Ovary (tissue), 7 donors: ENCODE measurements at regions not wholly inside any gene's neighbourhood (a gene's known extent, or its start where the extent isn't known, plus 50 kb on each side); places are given as distances from the start of the nearest gene placed in this dataset.

Experiments used
- DNase-seq, 5 donors: peaks; one replicate each; pipeline ENCODE4 v3.0.0-alpha.2; 2019 to 2020
- H3K27ac ChIP-seq, 2 donors: fragments of 200-600 bp; one replicate each; pipeline versions ENCODE4 v1.5.1 to v1.8.0; 2019 to 2022
- H3K27me3 ChIP-seq: fragments of 200-600 bp; one replicate; pipeline ENCODE4 v1.8.0; 2022
- H3K36me3 ChIP-seq: fragments of 200-600 bp; sonication (generic); one replicate; pipeline ENCODE4 v1.5.1; 2019
- H3K4me1 ChIP-seq: one replicate; pipeline ENCODE4 v1.8.1; 2013; ENCODE audit warnings: mild to moderate bottlenecking, moderate library complexity; ENCODE audit not compliant: insufficient read depth
- H3K4me3 ChIP-seq: fragments of 200-600 bp; sonication (generic); one replicate; pipeline ENCODE4 v1.5.1; 2017
- H3K9me3 ChIP-seq, 2 donors: fragments of 200-600 bp in 1 of 2; sonication (generic) in 1 of 2; one replicate each; pipeline versions ENCODE4 v1.5.1 to v1.8.1; 2013 to 2019; ENCODE audit warnings: mild to moderate bottlenecking in 1 of 2, moderate library complexity in 1 of 2
- CTCF ChIP-seq, 3 donors: fragments of 450-650 bp in 2 of 3; fragments of 200-600 bp in 1 of 3; IDR thresholded peaks; one replicate each; pipeline versions ENCODE4 v1.5.1 to v1.8.0; 2016 to 2022; ENCODE audit warnings: antibody characterized with exemption in 3 of 3, mild to moderate bottlenecking in 1 of 3
- EP300 ChIP-seq: sonication (generic); formaldehyde crosslinking; IDR thresholded peaks from one replicate; pipeline ENCODE4 v1.6.1; 2017; ENCODE audit warnings: antibody characterized with exemption
- POLR2A ChIP-seq: fragments of 450-650 bp; IDR thresholded peaks from one replicate; pipeline ENCODE4 v1.6.1; 2017; ENCODE audit warnings: antibody characterized with exemption, mild to moderate bottlenecking, moderate library complexity
- WGBS, 3 donors: extraction: QIAGEN DNeasy Blood & Tissue Kit in 1 of 3; methylation state at CpG; one replicate each; pipeline versions ENCODE4 v1.1.5 to v1.1.7; 2013 to 2017; 5-methylcytosine and 5-hydroxymethylcytosine counted together
- intact Hi-C, 4 donors: fragments of 100-400 bp; cut with DNase I; formaldehyde crosslinking; loops; one replicate each; pipeline versions ENCODE4 v1.11.0 to v1.15.1; 2022 to 2023
- donor health status: DM: no; HTN: no; CAD: no; lungs with moderate emphysema.
- donor health status: DM: no; HTN: no; CAD: no.
- donor health status: Bipolar disorder and iron deficiency.
- donor health status: DM: no; HTN: no; CAD: no.
- donor health status: DM: yes; HTN: yes; CAD: no.

DNA sequence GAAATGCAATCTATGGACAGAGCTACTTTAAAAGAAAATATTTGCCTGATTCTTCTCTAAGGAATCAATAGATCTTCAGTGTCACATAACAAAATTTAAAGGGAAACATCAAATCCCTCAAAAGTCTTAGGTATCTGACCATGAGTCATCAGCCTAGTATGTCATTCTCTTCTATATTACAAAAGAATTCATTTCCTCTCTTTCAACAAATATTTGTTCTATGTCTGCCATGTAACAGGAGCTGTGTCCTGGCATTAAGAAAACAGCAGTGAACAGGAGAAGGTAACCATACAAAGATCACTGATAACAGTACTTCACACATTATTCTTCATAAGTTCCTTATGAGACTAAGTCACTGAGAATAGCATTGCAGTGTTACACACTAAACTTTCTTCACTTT lies 243.6 kb upstream of the DKK2 start:
- H3K9me3 ChIP-seq, result no peaks in the 10 kb centered on the region
- TF ChIP-seq CTCF (IDR thresholded peaks at IDR 0.05) (no peak), EP300 (no peak), POLR2A (no peak)
- H3K4me1 ChIP-seq, result no peaks in the 10 kb centered on the region
- H3K27me3 ChIP-seq, result no peaks in the 10 kb centered on the region
- H3K36me3 ChIP-seq, result no peaks in the 10 kb centered on the region
- intact Hi-C loops, result no loop called here
- H3K4me3 ChIP-seq, result no peak overlapping the region
- no peak overlapping the region for H3K27ac ChIP-seq
- DNase-seq, result no peak

DNA sequence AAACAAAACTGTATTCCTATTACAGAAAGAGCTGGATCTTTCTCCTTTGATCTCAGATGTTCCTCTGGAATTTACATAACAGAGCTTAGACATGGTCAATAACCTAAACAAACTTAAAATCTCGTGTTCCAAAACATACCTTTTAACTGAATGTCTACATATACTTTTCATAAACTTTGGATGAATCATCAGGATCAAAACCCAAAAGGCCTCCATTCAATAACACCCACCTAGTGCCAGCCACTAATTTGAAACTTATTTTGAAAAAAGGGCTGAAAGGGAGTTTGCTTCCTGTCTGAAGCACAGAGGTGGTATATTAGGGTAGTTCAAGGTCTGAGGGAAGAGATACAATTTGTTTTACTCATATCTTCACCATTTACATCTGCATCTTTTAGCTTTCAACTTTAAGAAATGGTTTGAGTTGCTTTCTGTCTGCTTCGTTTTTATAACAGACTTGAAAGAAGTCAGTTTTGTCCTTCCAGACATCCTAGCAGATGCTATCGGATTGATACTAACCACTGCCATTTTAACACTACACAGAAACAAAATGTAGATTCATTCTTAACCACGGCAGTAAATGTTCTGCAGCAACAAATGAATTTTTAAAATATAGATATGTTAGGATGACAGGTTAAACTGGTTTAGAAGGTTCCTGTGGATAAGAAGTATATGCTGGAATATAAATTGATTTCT lies 242.8 kb upstream of the DKK2 start:
- Histone ChIP-seq H3K36me3 (no peaks in the 10 kb centered on the region), H3K27ac (no peak overlapping the region), H3K27me3 (no peaks in the 10 kb centered on the region), H3K9me3 (no peaks in the 10 kb centered on the region), H3K4me3 (no peak overlapping the region), H3K4me1 (no peaks in the 10 kb centered on the region)
- no peak for DNase-seq
- TF ChIP-seq CTCF (IDR thresholded peaks at IDR 0.05), result no peak
- no peak for TF ChIP-seq EP300
- intact Hi-C loops, result no loop called here
- WGBS, 3 donors, result 32 to 47% (median 34%) methylated on average over 4 of the region's 4 CpGs

DNA sequence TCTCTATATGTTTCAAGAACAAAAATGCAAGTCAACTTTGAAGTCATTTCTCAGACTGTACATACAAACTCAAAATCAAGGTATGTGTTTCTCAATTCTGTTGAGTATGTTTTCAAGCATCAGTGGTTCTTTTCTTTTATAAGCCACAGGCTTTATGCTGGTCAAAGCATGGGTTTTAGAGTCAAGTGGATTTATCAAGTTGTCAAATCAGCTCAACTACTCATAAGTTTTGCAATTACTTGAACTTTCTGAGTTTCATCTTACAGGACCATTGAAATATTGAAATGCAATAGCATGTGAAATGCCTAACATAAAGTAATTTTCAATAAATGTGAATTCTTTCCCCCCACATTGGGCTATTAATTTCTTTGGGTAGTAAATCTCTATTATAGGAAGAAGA lies 239.9 kb upstream of the DKK2 start:
- no peaks in the 10 kb centered on the region for H3K36me3 ChIP-seq
- no peaks in the 10 kb centered on the region for H3K4me1 ChIP-seq
- no peak overlapping the region for H3K4me3 ChIP-seq
- H3K27me3 ChIP-seq, result no peaks in the 10 kb centered on the region
- no peaks in the 10 kb centered on the region for H3K9me3 ChIP-seq
- no peak for DNase-seq
- no peak for TF ChIP-seq POLR2A
- TF ChIP-seq EP300, result no peak
- TF ChIP-seq CTCF (IDR thresholded peaks at IDR 0.05), result no peak
- no peak overlapping the region for H3K27ac ChIP-seq
- intact Hi-C loops, result no loop called here

DNA sequence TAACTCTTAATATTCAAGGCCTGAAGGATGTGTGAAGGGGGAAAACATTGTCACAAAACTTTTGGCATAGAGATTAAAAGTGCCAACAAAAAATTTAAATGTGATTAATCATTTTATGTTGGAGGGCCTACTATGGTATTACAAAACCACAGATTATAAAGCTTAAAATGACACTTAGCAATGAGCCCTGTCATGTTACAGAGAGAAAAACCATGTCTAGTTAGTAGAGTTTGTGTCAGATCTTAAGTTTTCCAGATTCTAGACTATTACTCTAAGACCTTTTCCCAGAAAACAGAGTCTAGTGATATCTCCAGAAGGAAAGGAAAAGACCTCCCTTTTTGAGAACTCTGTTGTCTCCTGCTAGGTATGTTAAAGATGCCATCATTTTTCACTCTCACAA lies 239.1 kb upstream of the DKK2 start:
- intact Hi-C loops, result no loop called here
- no peak for DNase-seq
- Histone ChIP-seq H3K4me3 (no peak overlapping the region), H3K27ac (no peak overlapping the region), H3K36me3 (no peaks in the 10 kb centered on the region), H3K4me1 (no peaks in the 10 kb centered on the region), H3K27me3 (no peaks in the 10 kb centered on the region), H3K9me3 (no peaks in the 10 kb centered on the region)
- TF ChIP-seq POLR2A (no peak), CTCF (IDR thresholded peaks at IDR 0.05) (no peak), EP300 (no peak)

- no peak overlapping the region for H3K27ac ChIP-seq
- WGBS, 3 donors, result 87 to 91% (median 90%) methylated on average over 3 of the region's 3 CpGs
- no peak for DNase-seq
- no peaks in the 10 kb centered on the region for H3K4me1 ChIP-seq
- intact Hi-C loops, result no loop called here
- H3K9me3 ChIP-seq, result no peaks in the 10 kb centered on the region
- no peak for TF ChIP-seq EP300
- no peak for TF ChIP-seq CTCF (IDR thresholded peaks at IDR 0.05)
- TF ChIP-seq POLR2A, result no peak
- H3K36me3 ChIP-seq, result no peaks in the 10 kb centered on the region
- H3K27me3 ChIP-seq, result no peaks in the 10 kb centered on the region
- no peak overlapping the region for H3K4me3 ChIP-seq
These were observed 234.5 kb upstream of the DKK2 start for GRCh38 chr4:107270614-107271013.
